Brain microvascular endothelial cell (primary cell): ENCODE measurements at regions not wholly inside any gene's neighbourhood (a gene's known extent, or its start where the extent isn't known, plus 50 kb on each side); places are given as distances from the start of the nearest gene placed in this dataset.

ENCODE experiments used
- DNase-seq: peaks from one replicate; pipeline ENCODE4 v3.0.0-alpha.2; 2020
- H3K27ac ChIP-seq: fragments of 250-450 bp; sonication (Bioruptor Pico); 2 replicates; pipeline ENCODE4 v1.5.1; 2020; ENCODE audit warnings: mild to moderate bottlenecking, moderate library complexity
- H3K27me3 ChIP-seq: fragments of 250-450 bp; sonication (Bioruptor Pico); replicated peaks from 2 replicates; pipeline ENCODE4 v1.5.1; 2020; ENCODE audit warnings: mild to moderate bottlenecking
- H3K36me3 ChIP-seq: fragments of 250-450 bp; sonication (Bioruptor Pico); replicated peaks from 2 replicates; pipeline ENCODE4 v1.5.1; 2020; ENCODE audit warnings: mild to moderate bottlenecking
- H3K4me3 ChIP-seq: 2 replicates; pipeline ENCODE4 v1.5.1; 2011; ENCODE audit warnings: low read depth, mild to moderate bottlenecking, control low read depth, low read length, moderate library complexity
- CTCF ChIP-seq: IDR thresholded peaks from 2 replicates; pipeline ENCODE4 v1.5.1; 2011; ENCODE audit warnings: low read depth, mild to moderate bottlenecking, moderate library complexity, low read length, control low read depth, inconsistent platforms; ENCODE audit errors: missing control alignments
- in situ Hi-C: cut with HindIII; loops from 2 replicates; pipeline ENCODE4 v1.10.0; 2017; ENCODE audit warnings: low sequenced_read_pairs, low pct_ligation_motif_present

- no peak overlapping the region for H3K27ac ChIP-seq
- DNase-seq: no peak
- in situ Hi-C loops: no loop called here
Observed at GRCh38 chr2:164275659-164276058, 345.6 kb downstream of the GRB14 start.

GRCh38 chr2:164260506-164260905 lies 360.8 kb downstream of the GRB14 start:
- no peak overlapping the region for H3K27ac ChIP-seq
- TF ChIP-seq CTCF: no peak
- no peak for DNase-seq
- H3K36me3 ChIP-seq: no peaks in the 10 kb centered on the region
- in situ Hi-C loops: no loop called here
- no peaks in the 10 kb centered on the region for H3K27me3 ChIP-seq
- no peak overlapping the region for H3K4me3 ChIP-seq

More at GRCh38 chr2:164275659-164276058, 345.6 kb downstream of the GRB14 start:
- no peak for TF ChIP-seq CTCF
- no peaks in the 10 kb centered on the region for H3K36me3 ChIP-seq
- H3K4me3 ChIP-seq: no peak overlapping the region
- H3K27me3 ChIP-seq: no peaks in the 10 kb centered on the region

GRCh38 chr2:164257742-164258141 lies 363.5 kb downstream of the GRB14 start:
- TF ChIP-seq CTCF: no peak
- no peak overlapping the region for H3K27ac ChIP-seq
- H3K36me3 ChIP-seq: no peaks in the 10 kb centered on the region
- no peak for DNase-seq
- H3K27me3 ChIP-seq: no peaks in the 10 kb centered on the region
- H3K4me3 ChIP-seq: no peak overlapping the region
- in situ Hi-C loops: no loop called here

GRCh38 chr2:164252568-164253287 lies 368.6 kb downstream of the GRB14 start:
- TF ChIP-seq CTCF: no peak
- Histone ChIP-seq H3K27ac (no peak overlapping the region), H3K27me3 (no peaks in the 10 kb centered on the region), H3K4me3 (no peak overlapping the region), H3K36me3 (no peaks in the 10 kb centered on the region)
- in situ Hi-C loops: no loop called here
- DNase-seq: no peak

DNA sequence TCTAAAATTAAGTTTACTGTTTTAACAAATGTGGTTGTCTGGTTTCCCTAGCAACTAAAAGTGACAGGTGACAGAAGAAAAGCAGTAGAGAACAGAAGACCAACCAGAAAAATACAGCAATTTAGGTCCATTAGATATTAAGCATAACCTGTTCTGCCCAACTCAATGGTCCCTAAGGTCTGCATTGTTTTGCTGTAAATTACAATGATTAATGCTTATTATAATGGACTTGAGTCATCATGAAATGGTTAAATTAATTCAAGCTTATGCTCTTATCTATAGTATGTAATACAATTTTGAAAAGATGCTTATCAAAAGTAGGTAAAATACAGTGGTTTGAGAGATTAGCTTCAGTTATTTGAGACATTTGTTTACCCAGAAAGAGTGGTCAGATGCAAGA lies 378.0 kb downstream of the GRB14 start:
- DNase-seq: no peak
- in situ Hi-C loops: no loop called here
- Histone ChIP-seq H3K27me3 (no peaks in the 10 kb centered on the region), H3K27ac (no peak overlapping the region), H3K4me3 (no peak overlapping the region), H3K36me3 (no peaks in the 10 kb centered on the region)
- TF ChIP-seq CTCF: no peak

DNA sequence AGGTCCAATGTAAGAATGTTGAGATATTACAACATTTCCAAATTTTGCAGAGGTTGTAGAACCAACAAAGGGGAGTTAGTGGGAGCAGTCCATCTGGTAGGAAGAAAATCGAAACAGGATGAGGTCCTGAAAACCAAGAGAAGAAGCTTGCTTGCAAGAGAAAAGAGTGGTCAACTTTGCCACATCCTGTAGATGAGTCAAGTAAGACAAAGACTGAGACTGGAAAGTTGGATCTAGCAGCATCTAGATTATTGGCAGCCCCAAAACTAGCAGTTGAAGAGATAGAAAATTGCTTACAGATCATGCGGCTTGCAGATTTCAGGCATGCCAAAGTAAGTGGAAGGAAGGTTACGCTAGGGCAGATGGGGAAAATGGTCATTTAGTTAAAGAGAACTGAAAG lies 378.9 kb downstream of the GRB14 start:
- no peaks in the 10 kb centered on the region for H3K36me3 ChIP-seq
- no peak overlapping the region for H3K27ac ChIP-seq
- TF ChIP-seq CTCF: no peak
- DNase-seq: no peak
- no peaks in the 10 kb centered on the region for H3K27me3 ChIP-seq
- in situ Hi-C loops: no loop called here
- no peak overlapping the region for H3K4me3 ChIP-seq
